Endothelial cell of umbilical vein (primary cell): ENCODE measurements at regions not wholly inside any gene's neighbourhood (a gene's known extent, or its start where the extent isn't known, plus 50 kb on each side); places are given as distances from the start of the nearest gene placed in this dataset.

Experiments used
- BruUV-seq: library from RNA; stranded (reverse); fragments of 400-500 nt; replicated peaks from 2 replicates; lab custom pipeline; 2021; lab: Mats Ljungman, UMichigan
- CTCF ChIA-PET: fragments of 300-600, 350-600 bp; sonication (Branson Sonifier 250); formaldehyde crosslinking; loops from one replicate; lab custom pipeline; 2021; ENCODE audit warnings: antibody characterized with exemption, inconsistent platforms; lab: Charles Lee
- POLR2A ChIA-PET: fragments of 300-600, 350-600 bp; sonication (Branson Sonifier 250); formaldehyde crosslinking; loops from one replicate; lab custom pipeline; 2021; ENCODE audit warnings: antibody characterized with exemption, inconsistent platforms; lab: Charles Lee
- DNase-seq: peaks from one replicate; pipeline ENCODE4 v3.0.0-alpha.2; 2011; ENCODE audit warnings: low read depth, low spot score
- FAIRE-seq: peaks from 2 replicates; lab custom pipeline; 2011; peaks lifted over from hg19 to GRCh38; lab: Jason Lieb, UNC
- H2AFZ ChIP-seq: 2 replicates; pipeline ENCODE4 v1.6.0; 2012; ENCODE audit warnings: low read depth, low read length, control low read depth, inconsistent platforms
- H3K27ac ChIP-seq: 2 replicates; pipeline ENCODE4 v1.5.1; 2011; ENCODE audit warnings: low read depth, mild to moderate bottlenecking, control low read depth, low read length, moderate library complexity; ENCODE audit not compliant: insufficient read depth
- H3K27me3 ChIP-seq, 2 experiments: 2 replicates each; pipeline versions ENCODE4 v1.6.0 to v1.6.1; 2011; ENCODE audit warnings: low read length in 2 of 2, mixed read lengths in 1 of 2; ENCODE audit not compliant: control insufficient read depth in 2 of 2, insufficient read depth in 2 of 2
- H3K36me3 ChIP-seq, 2 experiments: 2 replicates in 1 of 2; 3 replicates in 1 of 2; pipeline ENCODE4 v1.5.1; 2011; ENCODE audit warnings: low read length in 2 of 2, mild to moderate bottlenecking in 1 of 2, moderate library complexity in 1 of 2; ENCODE audit not compliant: control insufficient read depth in 2 of 2, insufficient read depth in 2 of 2; ENCODE audit errors: extremely low read depth in 1 of 2
- H3K4me1 ChIP-seq: 3 replicates; pipeline ENCODE4 v1.5.1; 2011; ENCODE audit warnings: mild to moderate bottlenecking, low read length; ENCODE audit not compliant: control insufficient read depth, insufficient read depth; ENCODE audit errors: extremely low read depth
- H3K4me2 ChIP-seq: 2 replicates; pipeline ENCODE4 v1.6.1; 2011; ENCODE audit warnings: low read length, control low read depth, mixed read lengths; ENCODE audit not compliant: insufficient read depth
- H3K4me3 ChIP-seq, 3 experiments: fragments of 200-600 bp in 1 of 3; sonication (generic), shearing (Covaris generic) in 1 of 3; replicated peaks in 1 of 3; 2 replicates each; pipeline ENCODE4 v1.5.1; 2011 to 2016; ENCODE audit warnings: control low read depth in 3 of 3, low read length in 3 of 3, mild to moderate bottlenecking in 2 of 3, inconsistent platforms in 1 of 3, low read depth in 1 of 3, moderate library complexity in 1 of 3; ENCODE audit not compliant: insufficient read depth in 1 of 3
- H3K79me2 ChIP-seq: 2 replicates; pipeline ENCODE4 v1.6.0; 2012; ENCODE audit warnings: low read length, inconsistent platforms; ENCODE audit not compliant: control insufficient read depth, insufficient read depth
- H3K9ac ChIP-seq: replicated peaks from 2 replicates; pipeline ENCODE3; 2011; ENCODE audit warnings: low read length, control low read depth; ENCODE audit not compliant: insufficient read depth; ENCODE audit errors: extremely low read depth
- H3K9me1 ChIP-seq: replicated peaks from 3 replicates; pipeline ENCODE4 v1.6.0; 2011; ENCODE audit warnings: mild to moderate bottlenecking, low read length; ENCODE audit not compliant: control insufficient read depth, insufficient read depth; ENCODE audit errors: extremely low read depth
- H3K9me3 ChIP-seq: replicated peaks from 2 replicates; pipeline ENCODE4 v1.5.1; 2012; ENCODE audit warnings: low read length, inconsistent platforms; ENCODE audit not compliant: control insufficient read depth, insufficient read depth
- H4K20me1 ChIP-seq: replicated peaks from 2 replicates; pipeline ENCODE3; 2011; ENCODE audit warnings: mild to moderate bottlenecking, low read length; ENCODE audit not compliant: control insufficient read depth, insufficient read depth; ENCODE audit errors: extremely low read depth
- CTCF ChIP-seq, 2 donors: IDR thresholded peaks; 1 replicate in 1 of 2; 2 replicates in 1 of 2; pipeline ENCODE4 v1.5.1; 2011; ENCODE audit warnings: low read length in 2 of 2, mild to moderate bottlenecking in 2 of 2, moderate library complexity in 2 of 2, control low read depth in 1 of 2, inconsistent platforms in 1 of 2, low read depth in 1 of 2; ENCODE audit not compliant: insufficient read depth in 1 of 2; ENCODE audit errors: extremely low read depth in 1 of 2
- EZH2 ChIP-seq: IDR thresholded peaks from 2 replicates; pipeline ENCODE4 v1.6.1; 2012; ENCODE audit warnings: borderline replicate concordance, low read depth, mild to moderate bottlenecking, moderate library complexity, low read length, inconsistent platforms; ENCODE audit not compliant: severe bottlenecking
- FOS ChIP-seq: IDR thresholded peaks from 2 replicates; pipeline ENCODE4 v1.6.1; 2011; ENCODE audit warnings: mild to moderate bottlenecking, low read length, moderate library complexity, borderline replicate concordance; ENCODE audit not compliant: insufficient read depth
- GATA2 ChIP-seq: IDR thresholded peaks from 2 replicates; pipeline ENCODE4 v1.7.0; 2011; ENCODE audit warnings: low read depth, mild to moderate bottlenecking, moderate library complexity, mixed read lengths, low read length; ENCODE audit not compliant: insufficient read length, insufficient read depth
- JUN ChIP-seq: IDR thresholded peaks from 2 replicates; pipeline ENCODE4 v1.6.1; 2011; ENCODE audit warnings: borderline replicate concordance, low read depth; ENCODE audit not compliant: insufficient read length, insufficient read depth
- MAX ChIP-seq: IDR thresholded peaks from 2 replicates; pipeline ENCODE4 v1.6.1; 2011; ENCODE audit not compliant: insufficient read depth, insufficient read length
- MYC ChIP-seq: IDR thresholded peaks from one replicate; pipeline ENCODE4 v1.6.1; 2011; ENCODE audit warnings: mild to moderate bottlenecking, low read depth, low read length
- POLR2A ChIP-seq: IDR thresholded peaks from 2 replicates; pipeline ENCODE4 v1.6.1; 2012; ENCODE audit warnings: low read depth, mild to moderate bottlenecking, control low read depth, low read length
- POLR2AphosphoS5 ChIP-seq: IDR thresholded peaks from 2 replicates; pipeline ENCODE4 v1.6.1; 2012; ENCODE audit warnings: low read depth, mild to moderate bottlenecking, control low read depth, low read length, moderate library complexity; ENCODE audit not compliant: insufficient read depth
- dilution Hi-C: fragments of 300-500 bp; cut with MboI; formaldehyde crosslinking; loops from one replicate; pipeline ENCODE4 v1.15.0; 2019; ENCODE audit warnings: low sequenced_read_pairs; ENCODE audit not compliant: extremely low pct_ligation_motif_present
- intact Hi-C: fragments of 100-400 bp; cut with micrococcal nuclease; formaldehyde crosslinking; loops from one replicate; pipeline ENCODE4 v1.10.0; 2022

GRCh38 chr10:107626862-107627261, 462.4 kb upstream of the SORCS1 start:
- no peaks in the 10 kb centered on the region for H3K36me3 ChIP-seq
- no peak for DNase-seq
- H3K27me3 ChIP-seq: no peaks in the 10 kb centered on the region
- no peaks in the 10 kb centered on the region for H3K9me1 ChIP-seq
- intact Hi-C loops (no loop called here), dilution Hi-C loops (no loop called here)
- TF ChIP-seq GATA2: no peak
- no peak for TF ChIP-seq MAX
- no peak for TF ChIP-seq FOS
- no peak for TF ChIP-seq JUN
- no peaks in the 10 kb centered on the region for H3K79me2 ChIP-seq
- no peak overlapping the region for H3K27ac ChIP-seq
- FAIRE-seq: no peak
- ChIA-PET CTCF (no interaction called here), POLR2A (no interaction called here)
- H3K4me3 ChIP-seq: no peak overlapping the region
- H3K4me2 ChIP-seq: no peak overlapping the region
- H2AFZ ChIP-seq: no peak overlapping the region
- H3K9me3 ChIP-seq: peaks cover 1% of the 10 kb centered on the region
- no peak overlapping the region for H3K9ac ChIP-seq
- no TSS peak for BruUV-seq
- no peaks in the 10 kb centered on the region for H4K20me1 ChIP-seq
- no peaks in the 10 kb centered on the region for H3K4me1 ChIP-seq

- H3K9ac ChIP-seq: no peak overlapping the region
- dilution Hi-C loops (no loop called here), intact Hi-C loops (no loop called here)
- CTCF ChIA-PET: no interaction called here
- H3K4me1 ChIP-seq: no peaks in the 10 kb centered on the region
- no peaks in the 10 kb centered on the region for H3K36me3 ChIP-seq
- no peaks in the 10 kb centered on the region for H3K79me2 ChIP-seq
- H3K4me2 ChIP-seq: no peak overlapping the region
- no TSS peak for BruUV-seq
- no peaks in the 10 kb centered on the region for H3K9me1 ChIP-seq
- no peaks in the 10 kb centered on the region for H3K27me3 ChIP-seq
- no peak for TF ChIP-seq CTCF (IDR thresholded peaks at IDR 0.05; ENCODE audit: extremely low read depth in 1 of 2, insufficient read depth in 1 of 2, low read depth in 1 of 2, low read length in 2 of 2)
- no peak for TF ChIP-seq POLR2A
- no peak for TF ChIP-seq EZH2
- no peak for TF ChIP-seq MAX
- no peak for TF ChIP-seq MYC
- TF ChIP-seq POLR2AphosphoS5: no peak
- POLR2A ChIA-PET: no interaction called here
- no peak overlapping the region for H2AFZ ChIP-seq
- no peaks in the 10 kb centered on the region for H3K9me3 ChIP-seq
- DNase-seq: no peak
- H4K20me1 ChIP-seq: no peaks in the 10 kb centered on the region
- H3K27ac ChIP-seq: no peak overlapping the region
- no peak overlapping the region for H3K4me3 ChIP-seq
- no peak for FAIRE-seq
Observed at GRCh38 chr10:107623292-107623691, 458.8 kb upstream of the SORCS1 start.
